ENCODE measurements at regions not wholly inside any gene's neighbourhood (a gene's known extent, or its start where the extent isn't known, plus 50 kb on each side); places are given as distances from the start of the nearest gene placed in this dataset.

GRCh38 chr9:90988318-90988717, 186.7 kb downstream of the SYK start:
- H3K36me3 ChIP-seq (replicated peaks in 1 of 2): no peaks in the 10 kb centered on the region
- no peak overlapping the region for H3K27ac ChIP-seq
- no peaks in the 10 kb centered on the region for H3K9me3 ChIP-seq (replicated peaks in 1 of 3)
- intact Hi-C loops (cut with DNase I): no loop called here
- TF ChIP-seq POLR2A (IDR thresholded peaks at IDR 0.05): no peak
- TF ChIP-seq CTCF (IDR thresholded peaks at IDR 0.05): no peak
- 62 to 87% (median 73%) methylated on average over 1 of the region's 1 CpG for WGBS, 4 donors
- no peak for DNase-seq
- H3K4me3 ChIP-seq: no peak overlapping the region
- H3K4me1 ChIP-seq (replicated peaks in 1 of 2): no peaks in the 10 kb centered on the region
- no peaks in the 10 kb centered on the region for H3K27me3 ChIP-seq

- no peaks in the 10 kb centered on the region for H3K36me3 ChIP-seq (replicated peaks in 1 of 2)
Measured at GRCh38 chr9:90991953-90992352, 190.3 kb downstream of the SYK start.

GRCh38 chr9:90995516-90995915, 193.9 kb downstream of the SYK start:
- H3K36me3 ChIP-seq (replicated peaks in 1 of 2): no peaks in the 10 kb centered on the region
- TF ChIP-seq POLR2A (IDR thresholded peaks at IDR 0.05) (no peak), CTCF (IDR thresholded peaks at IDR 0.05) (no peak)
- WGBS, 4 donors: 68 to 86% (median 81%) methylated on average over 2 of the region's 2 CpGs
- H3K9me3 ChIP-seq (replicated peaks in 1 of 3): no peaks in the 10 kb centered on the region
- H3K27ac ChIP-seq: no peak overlapping the region
- no peaks in the 10 kb centered on the region for H3K4me1 ChIP-seq (replicated peaks in 1 of 2)
- H3K27me3 ChIP-seq: no peaks in the 10 kb centered on the region
- intact Hi-C loops (cut with DNase I): no loop called here
- DNase-seq: no peak
- H3K4me3 ChIP-seq: no peak overlapping the region

More at GRCh38 chr9:90991953-90992352, 190.3 kb downstream of the SYK start:
- H3K9me3 ChIP-seq (replicated peaks in 1 of 3): no peaks in the 10 kb centered on the region
- no peak for DNase-seq
- WGBS, 4 donors: 47 to 73% (median 64%) methylated on average over 1 of the region's 1 CpG
- H3K27ac ChIP-seq: no peak overlapping the region
- TF ChIP-seq CTCF (IDR thresholded peaks at IDR 0.05) (no peak), POLR2A (IDR thresholded peaks at IDR 0.05) (no peak)
- intact Hi-C loops (cut with DNase I): no loop called here
- H3K27me3 ChIP-seq: no peaks in the 10 kb centered on the region
- H3K4me3 ChIP-seq: no peak overlapping the region
- no peaks in the 10 kb centered on the region for H3K4me1 ChIP-seq (replicated peaks in 1 of 2)

- H3K36me3 ChIP-seq (replicated peaks in 1 of 2): no peaks in the 10 kb centered on the region
- intact Hi-C loops (cut with DNase I): no loop called here
- TF ChIP-seq POLR2A (IDR thresholded peaks at IDR 0.05) (no peak), CTCF (IDR thresholded peaks at IDR 0.05) (no peak)
- no peaks in the 10 kb centered on the region for H3K9me3 ChIP-seq (replicated peaks in 1 of 3)
- H3K27me3 ChIP-seq: no peaks in the 10 kb centered on the region
- no peak overlapping the region for H3K4me3 ChIP-seq
- 76 to 87% (median 80%) methylated on average over 6 of the region's 6 CpGs for WGBS, 4 donors
- H3K4me1 ChIP-seq (replicated peaks in 1 of 2): no peaks in the 10 kb centered on the region
- DNase-seq: no peak
- no peak overlapping the region for H3K27ac ChIP-seq
Measured at GRCh38 chr9:90996154-90997065, 194.8 kb downstream of the SYK start.
